GM21576 (cell line): ENCODE measurements at regions not wholly inside any gene's neighbourhood (a gene's known extent, or its start where the extent isn't known, plus 50 kb on each side); places are given as distances from the start of the nearest gene placed in this dataset.
A peak's percentile ranks its signal among the peaks of the same experiment; 100 is the strongest.

Experiments
- ATAC-seq: cut with Tn5 transposase; IDR thresholded peaks from one replicate; pipeline ENCODE4 v1.9.1; 2021; ENCODE audit warnings: mild to moderate bottlenecking, moderate library complexity; ENCODE audit not compliant: unreplicated experiment

DNA sequence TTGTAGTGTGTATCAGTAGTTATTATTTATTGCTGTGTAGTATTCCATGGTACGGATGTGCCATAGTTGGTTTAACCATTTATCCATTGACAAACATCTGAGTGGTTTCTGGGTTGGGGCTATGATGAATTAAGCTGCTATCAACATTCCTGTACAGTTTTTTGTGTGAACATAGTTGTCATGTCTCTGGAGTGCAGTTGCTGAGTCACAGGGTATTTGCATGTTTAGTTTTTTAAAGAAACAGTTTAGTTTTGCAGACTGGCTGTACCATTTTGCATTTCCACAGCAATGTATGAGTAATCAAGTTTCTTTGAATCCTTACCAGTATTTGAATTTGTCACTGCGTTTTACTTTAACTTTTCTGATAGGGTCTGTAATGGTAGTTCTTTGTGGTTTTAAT is 516.7 kb upstream of the CELF2 start:
- no peak for ATAC-seq

DNA sequence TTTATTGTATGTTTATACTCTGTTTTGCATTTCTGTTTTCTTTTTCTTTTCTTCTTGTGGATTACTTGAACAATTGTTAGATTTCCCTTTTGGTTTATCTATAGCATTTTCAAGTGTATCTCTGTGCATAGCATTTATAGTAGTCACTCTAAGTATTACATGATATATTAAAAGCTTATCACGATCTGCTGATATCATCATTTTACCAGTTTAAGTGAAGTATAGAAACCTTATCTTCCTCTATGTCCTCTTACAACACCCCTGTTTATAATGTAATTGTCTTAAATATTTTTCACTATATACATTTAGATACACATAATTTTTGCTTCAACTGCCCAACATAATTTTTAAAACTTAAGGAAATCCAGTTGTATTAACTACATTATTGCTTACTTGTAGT is 513.9 kb upstream of the CELF2 start:
- ATAC-seq, result no peak

DNA sequence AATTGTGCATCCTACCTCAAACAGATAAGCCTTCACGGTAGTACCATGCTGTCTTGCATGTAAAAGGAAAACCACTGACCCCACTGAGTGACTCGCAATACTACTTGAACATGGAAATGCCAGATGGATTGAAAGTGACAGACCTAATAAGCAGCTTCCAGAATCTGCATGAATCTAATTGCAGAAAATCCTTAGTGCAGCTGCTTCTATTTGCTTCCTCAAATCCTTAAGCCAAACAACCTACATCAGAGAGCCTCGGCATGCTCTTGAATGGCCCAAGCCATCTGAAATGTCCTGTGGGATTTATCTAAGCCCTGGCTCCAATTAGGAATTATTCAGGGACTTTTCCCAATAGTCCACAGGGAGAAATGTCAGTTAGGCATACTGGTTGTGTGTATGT is 509.5 kb upstream of the CELF2 start:
- no peak for ATAC-seq

DNA sequence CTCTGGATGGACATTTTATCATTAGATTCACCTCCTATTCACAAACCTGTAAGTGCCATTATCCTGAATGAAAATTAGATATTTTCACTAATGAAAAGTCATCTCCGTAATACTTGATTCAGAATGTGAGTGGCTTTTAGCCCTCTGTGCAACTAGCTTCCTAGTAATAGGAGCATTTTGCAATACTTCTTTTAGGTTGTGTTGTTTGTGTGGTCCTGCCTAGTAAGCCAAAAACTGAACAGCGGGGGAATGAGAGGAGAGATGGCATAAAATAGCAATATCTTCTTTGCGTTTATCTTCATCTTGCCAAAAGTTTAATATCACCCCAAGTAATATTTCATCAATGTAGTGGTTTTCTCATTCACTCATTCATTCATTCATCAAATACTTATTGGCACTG is 507.5 kb upstream of the CELF2 start:
- ATAC-seq, result no peak

DNA sequence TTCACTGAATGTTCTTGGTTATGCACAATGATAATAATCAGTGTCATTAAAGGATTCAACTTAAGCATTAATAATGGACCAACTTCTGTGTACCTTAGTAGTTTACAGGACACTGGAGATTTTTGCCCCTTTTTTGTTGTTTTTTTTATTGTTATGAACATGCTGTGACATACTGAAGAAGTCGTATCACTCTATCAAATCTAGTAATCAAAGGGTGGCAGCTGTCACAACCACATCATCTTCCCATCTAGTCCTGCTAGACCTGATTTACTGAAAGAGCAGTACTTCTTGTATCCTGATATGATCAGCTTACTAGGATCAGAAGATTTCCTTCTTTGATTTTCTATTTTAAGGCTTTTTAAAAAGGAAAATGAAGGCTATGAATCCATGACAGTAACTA is 504.6 kb upstream of the CELF2 start:
- no peak for ATAC-seq

DNA sequence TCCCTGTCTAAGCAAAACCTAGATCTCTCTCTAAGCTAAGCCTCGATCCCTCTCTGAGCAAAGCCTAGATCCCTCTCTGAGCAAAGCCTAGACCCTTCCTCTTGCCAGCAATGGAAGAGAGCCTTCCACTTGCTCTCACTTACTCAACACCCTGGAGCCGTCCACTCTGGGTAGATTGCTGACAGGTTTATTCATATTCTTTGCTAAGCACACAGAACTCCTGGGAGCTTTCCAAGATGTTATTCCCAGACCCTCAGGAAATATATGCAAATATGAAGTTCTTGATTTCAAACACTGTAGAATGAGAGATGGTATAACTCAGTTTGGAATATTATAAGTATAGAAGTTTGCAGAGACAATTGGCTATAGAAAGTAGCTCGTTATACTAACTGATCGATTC is 503.8 kb upstream of the CELF2 start:
- no peak for ATAC-seq

DNA sequence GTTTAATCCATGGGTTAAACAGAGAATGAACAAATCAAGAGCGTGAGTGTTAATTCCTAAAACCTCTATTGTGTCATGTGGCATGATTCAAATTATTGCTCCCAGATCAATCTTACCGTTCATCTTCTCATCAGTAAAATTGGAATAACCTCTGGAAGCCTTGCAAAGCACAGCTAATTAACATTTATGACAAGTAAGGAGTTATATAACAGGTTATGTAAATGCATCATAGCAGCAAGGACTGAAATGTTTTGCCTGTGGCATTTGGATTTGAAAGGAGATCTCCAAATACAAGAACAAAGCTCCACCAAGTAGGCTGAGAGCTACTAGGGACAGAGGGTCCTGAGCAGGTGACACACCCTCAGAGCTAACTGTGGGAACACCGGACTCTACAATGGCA is 502.9 kb upstream of the CELF2 start:
- no peak for ATAC-seq

DNA sequence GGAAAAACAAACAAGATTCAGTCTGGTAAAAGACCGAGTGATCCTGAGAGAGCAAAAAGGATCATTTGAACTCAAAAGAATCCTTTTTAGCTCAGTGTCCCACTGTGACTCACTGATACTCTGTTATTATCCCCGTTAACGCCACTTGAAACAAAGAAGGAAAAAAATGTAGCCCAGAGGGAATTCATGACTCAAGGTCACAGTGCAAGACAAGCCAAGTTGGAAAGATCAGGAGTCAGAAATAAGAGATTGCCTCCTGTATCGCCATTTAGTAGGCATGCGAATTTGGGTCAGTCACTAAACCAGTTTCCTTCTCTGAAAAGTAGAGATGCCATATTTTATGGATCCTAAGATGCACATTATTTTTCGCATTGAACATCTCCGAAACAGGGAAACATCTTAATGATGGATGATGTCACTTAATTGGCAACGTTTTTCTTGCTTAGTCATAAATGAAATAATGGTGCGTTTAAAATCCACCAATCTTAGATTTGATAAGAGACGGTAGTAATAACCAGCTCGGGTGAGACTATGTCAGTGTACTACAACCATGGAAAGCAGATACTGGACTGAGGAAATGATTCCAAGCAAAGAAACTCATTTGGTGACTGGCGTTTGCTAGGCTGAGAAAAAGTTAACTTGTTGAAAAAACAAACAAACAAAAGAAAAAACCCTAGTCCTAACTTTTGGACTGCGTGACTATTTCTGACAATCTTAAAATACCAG is 502.0 kb upstream of the CELF2 start:
- ATAC-seq, result no peak

DNA sequence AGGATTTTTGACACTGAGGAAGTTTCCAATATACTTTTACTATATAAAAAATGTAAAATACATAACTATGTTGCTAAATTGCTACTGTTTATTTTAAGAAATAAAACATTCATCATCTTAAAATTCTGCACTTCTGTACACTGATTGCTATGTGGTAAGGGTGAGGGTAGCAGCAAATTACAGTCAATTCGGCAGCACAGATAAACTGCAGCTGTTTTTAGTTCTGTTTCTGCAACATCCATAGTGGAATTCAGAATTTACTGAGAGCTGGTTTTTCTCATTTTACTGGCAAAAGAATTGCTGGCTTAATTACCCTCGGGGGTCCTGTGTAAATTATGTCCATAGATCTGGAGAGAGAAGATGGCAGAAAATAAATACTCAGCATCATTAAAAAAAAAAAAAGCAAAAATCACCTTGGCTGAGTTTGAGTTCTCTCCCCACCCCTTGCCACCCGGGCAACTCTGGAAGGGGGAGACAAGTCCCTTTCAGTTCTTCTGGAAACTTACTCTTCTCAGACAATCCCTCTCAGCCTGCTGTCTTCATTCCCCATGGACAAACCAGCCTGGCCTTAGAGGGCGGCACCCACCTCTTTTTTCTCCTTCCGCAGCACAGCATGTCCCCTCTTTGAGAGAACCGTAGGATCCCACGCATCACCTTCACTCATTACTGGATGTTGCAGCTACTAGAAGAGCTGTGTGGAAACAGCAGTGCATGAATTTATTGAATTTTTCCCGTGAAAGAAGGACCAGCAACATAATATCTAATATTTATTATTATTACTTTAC is 501.1 kb upstream of the CELF2 start:
- no peak for ATAC-seq

DNA sequence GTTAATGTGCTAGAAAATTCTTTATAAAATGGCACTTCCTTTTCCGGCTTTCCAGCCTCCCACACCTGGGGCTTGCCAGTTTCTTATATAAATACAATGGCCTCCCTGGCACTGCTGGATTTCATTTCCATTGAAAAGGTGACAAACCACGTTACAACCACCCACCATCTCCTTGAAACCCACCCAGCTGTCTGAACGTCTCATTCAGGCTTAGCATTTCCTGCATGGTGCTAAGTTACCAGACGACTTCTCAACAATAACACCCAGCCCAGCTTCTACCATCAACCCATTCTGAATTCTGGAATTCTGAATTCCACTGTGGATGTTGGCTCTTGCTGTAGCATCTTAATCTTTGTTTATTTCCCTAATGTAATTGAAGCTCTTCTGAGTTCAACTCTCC is 499.8 kb upstream of the CELF2 start:
- ATAC-seq, result no peak

DNA sequence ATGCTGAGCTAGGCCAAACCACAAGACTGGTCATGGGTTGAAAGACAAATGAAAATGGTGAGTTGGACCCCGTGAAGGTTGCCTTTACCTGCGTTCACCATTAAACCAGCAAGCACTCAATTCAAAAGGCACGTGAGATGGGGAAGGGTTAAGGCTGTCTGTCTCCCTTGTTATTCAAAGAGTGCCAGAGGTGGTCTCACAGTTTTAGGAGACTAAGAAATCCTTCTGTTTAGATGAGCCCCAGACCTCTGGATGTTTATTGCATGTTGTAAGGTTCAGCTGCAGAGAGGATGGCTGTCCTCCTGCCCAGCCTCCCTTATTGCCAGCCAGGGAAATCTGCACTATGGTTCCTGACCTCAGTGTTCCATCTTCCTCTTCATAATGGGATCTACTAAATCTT is 498.0 kb upstream of the CELF2 start:
- ATAC-seq, result no peak

DNA sequence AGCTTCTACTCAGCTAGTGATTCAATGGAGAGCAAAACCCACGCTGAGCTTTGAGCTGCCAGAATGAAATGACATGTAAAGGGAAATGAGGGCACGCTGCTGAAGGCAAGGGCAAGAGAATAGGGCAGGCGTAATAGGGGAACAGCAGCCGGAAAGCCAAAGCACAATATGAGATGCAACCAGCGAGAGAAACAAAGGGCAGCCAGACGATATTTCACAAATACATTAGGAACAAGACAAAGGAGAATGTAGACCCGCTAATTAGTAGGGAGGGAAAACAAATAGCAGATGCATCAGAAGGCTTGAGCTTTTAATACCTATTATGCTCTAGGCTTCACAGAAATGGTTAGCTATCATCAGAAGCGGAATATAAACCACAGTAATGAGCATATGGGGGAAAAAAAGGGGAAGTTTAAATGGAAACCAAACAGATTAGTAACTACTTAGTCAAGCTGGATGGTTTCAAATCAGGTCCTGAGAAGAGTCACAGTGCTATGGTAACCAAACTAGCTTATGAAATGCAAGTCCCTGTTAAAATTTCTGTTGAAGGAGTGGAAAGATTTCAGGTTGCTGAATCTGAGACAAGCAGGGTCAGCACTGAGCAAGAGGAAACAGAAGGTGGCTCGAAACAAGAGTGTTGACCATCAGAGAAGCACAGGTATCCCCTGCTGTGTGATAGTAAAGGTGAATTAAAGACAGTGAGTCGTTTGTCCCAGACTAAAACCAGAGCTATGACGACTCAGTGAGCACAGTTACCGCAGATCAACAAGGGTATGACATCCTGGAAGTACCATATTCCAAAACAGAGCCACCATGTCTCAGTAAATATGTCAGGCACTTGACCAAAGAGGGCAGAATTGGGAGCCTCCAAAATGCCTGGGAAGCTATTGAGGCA is 496.9 kb upstream of the CELF2 start:
- ATAC-seq, result peak; percentile 95

DNA sequence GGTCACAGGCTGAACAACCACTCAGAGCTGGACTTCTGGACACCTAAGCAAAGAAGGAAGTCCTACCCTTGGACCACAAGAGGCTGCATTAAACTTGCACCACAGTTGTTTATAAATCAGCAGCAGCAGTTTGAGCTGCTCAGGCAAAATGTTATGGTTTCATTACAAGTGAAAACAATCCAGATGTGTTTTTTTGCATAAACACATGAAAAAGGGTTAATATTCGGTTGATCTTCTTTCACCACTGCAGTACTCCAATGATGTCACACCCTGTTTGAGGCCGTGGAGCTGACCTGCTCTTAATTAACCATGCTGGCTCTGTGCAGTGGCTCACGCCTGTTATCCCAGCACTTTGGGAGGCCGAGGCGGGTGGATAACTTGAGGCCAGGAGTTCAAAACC is 490.8 kb upstream of the CELF2 start:
- no peak for ATAC-seq

DNA sequence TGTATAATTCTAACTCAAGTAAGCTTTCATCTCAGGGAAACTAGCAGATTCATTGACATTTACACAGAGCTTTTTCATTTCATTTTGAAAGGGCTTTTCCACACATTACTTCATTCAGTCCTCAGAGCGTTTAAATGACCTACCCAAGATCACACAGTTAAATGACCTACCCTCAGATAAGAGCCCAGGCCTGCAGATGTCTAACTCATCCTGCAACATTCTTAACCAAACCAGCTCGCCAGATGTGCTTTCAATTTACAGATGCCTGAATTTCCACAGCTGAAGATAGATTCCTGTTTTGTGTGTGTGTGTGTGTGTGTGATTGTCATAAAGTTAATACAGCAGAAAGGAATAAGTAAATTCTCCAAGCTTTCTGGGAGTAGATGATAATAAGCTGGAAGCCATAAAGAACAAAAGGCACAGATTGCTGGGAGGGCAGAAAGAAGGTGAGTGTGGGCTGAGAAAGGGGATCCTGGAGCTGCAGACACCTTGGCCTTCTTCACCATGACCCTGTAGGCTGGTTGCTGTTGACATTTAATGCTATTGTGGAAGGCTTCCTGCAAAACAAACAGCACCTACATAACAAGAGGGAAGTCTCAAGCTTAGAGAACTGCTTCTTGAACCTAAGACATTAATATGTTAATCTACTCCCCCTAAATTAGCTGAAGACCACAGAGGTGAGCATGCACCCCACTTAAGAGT is 489.7 kb upstream of the CELF2 start:
- ATAC-seq, result no peak

DNA sequence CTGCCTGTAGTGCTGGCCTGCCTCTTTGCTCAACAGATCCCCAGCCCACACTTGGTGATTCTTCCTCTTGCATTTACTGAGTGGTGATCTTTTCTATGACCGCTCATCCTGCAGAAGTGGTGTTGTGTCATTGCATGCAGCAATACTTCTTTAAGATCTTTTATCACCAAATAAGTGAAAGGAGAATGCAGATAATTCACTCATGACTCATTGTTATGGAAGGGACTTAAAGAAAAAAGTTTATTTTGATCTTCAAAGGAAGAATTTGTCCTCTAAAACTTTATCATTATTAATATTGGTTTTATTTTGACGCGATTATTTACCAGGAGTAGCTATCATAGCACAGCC is 489.1 kb upstream of the CELF2 start:
- ATAC-seq, result no peak

DNA sequence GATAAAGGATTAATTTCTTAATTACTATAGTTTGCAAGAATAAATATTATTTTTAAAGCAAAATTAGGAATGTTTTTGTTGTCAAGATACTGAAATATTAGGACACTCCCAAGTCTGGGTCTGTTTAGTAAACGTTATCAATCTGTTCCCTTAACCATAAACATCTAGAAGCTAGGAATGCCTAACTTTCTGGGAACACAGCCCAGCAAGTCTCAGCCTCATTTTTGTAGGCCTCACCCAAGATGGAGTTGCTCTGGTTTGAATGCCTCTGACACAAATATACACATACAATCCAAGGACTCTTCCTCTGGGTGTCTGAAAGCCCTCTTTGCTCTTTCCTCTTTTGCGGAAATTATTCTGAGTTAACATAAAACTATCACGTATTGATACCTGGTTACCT is 487.4 kb upstream of the CELF2 start:
- no peak for ATAC-seq

DNA sequence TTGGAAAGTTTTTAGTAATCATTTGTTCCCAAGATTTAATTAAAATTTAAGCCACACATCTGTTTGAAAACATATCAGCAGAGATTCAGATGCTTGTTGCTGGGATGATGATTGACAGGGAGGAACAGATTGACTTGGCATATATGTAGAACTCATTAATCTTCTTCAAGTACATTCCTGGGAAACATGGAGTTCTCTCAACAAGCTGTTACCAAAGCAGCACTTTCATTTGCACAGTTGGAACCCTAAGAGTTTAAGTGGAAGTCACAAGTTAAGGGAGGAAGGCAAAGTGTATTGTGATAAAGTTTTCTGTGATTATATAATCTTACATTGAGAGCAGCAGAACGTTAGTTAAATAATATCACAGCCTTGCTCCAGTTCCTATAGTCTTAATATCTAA is 485.4 kb upstream of the CELF2 start:
- ATAC-seq, result no peak

DNA sequence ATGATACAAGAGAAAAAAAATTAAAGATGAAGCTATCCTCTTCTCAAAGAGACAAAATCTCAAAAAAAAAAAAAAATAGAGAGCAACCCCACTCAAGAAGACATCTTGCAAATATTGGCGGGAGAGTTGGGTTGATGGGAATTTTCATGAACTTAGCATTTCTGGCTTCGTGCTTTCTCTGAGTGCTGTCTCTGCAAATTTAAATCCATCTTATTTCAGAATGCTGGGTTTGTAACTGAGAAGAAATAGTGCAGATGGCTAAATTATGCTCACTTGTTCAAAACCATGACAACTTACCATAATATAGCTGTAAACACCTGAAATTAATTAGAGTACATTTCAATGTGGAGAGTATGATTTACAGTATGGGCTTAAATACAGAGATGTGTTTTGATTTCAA is 484.8 kb upstream of the CELF2 start:
- no peak for ATAC-seq

DNA sequence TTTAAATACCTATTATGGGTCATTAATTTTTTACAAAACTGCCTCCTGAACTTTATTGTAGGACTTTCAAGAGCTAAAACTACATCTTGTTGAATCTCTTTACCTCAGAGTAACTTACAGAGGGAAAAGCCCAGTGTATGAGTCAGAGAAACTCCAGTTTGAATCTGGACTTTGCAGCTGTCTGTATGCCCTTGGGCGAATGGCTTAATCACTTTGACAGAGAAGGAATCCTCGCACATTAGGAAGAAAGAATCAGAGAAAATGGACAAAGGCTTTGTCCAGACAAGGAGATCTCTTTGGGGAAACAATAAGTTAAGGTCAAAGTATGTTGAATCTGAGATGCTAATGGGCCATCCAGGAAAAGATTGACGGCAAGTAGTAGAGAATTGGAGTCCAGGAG is 484.2 kb upstream of the CELF2 start:
- no peak for ATAC-seq

DNA sequence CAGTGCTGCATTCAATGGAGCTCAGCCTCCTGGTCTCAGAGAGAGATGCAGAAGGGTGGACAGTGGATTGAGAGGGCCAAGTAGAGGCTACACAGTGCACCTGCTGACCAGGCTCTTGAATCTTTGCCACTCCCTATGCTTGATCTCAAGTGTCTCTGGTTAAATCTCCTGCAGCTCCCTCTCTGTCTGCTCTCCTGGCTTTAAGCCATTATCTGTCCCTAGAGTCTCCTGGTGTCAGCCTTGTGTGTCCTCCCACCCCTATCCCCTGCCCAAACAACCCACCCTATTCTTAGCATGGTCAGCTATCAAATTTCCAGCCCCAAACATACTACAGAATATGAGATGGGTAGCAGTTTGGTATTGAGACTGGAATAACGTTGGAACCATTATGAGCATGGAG is 479.3 kb upstream of the CELF2 start:
- no peak for ATAC-seq

DNA sequence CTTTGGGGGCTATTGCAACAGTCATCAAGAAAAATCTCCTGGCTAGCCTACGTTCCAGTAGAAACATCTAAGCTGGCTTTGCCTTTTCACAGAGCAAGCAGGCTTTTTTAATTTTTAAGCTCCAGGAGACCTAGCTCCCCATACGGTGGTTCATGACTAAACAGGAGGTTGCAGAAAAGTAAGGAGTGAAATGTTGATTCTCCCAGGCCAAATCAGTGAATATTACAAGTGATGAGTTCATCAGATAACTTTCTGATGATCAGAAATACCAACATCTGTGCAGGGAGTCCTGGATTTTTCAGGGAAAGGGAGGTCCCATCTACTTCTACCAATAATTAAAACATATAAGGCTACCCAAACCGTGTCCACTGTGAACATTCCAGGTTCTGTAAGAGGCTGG is 477.3 kb upstream of the CELF2 start:
- ATAC-seq, result no peak
